Fibroblast of skin of left quadriceps (primary cell): ENCODE measurements at regions not wholly inside any gene's neighbourhood (a gene's known extent, or its start where the extent isn't known, plus 50 kb on each side); places are given as distances from the start of the nearest gene placed in this dataset.
"Not testable (repeated sequence)": the region's sequence is repeated elsewhere in the genome, so short reads cannot be mapped to it uniquely, and the experiment has no call there.

Source experiments
- DNase-seq, 2 experiments: peaks; one replicate each; pipeline ENCODE4 v3.0.0-alpha.2; 2013; ENCODE audit warnings: low read depth in 2 of 2

DNA sequence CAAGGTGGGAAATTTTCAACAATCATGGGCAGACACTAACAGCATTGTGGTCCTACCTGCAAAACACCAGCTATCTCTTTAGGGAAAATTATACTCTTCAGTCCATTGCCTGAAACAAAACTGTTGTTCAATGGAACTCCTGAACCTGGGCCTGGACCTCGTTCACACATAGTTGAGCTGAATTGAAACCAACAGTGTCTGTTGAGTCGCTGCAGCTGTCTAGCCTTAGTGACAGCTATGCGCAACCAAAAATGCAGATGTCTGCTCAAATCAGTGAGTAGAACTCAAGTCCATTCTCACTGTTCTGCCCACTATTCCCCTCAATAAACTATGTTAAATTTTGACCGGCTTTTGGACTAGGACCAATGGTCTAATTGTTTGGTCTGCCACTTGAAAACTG, 286.2 kb downstream of the TFAP2A start:
- DNase-seq, result no peak

DNA sequence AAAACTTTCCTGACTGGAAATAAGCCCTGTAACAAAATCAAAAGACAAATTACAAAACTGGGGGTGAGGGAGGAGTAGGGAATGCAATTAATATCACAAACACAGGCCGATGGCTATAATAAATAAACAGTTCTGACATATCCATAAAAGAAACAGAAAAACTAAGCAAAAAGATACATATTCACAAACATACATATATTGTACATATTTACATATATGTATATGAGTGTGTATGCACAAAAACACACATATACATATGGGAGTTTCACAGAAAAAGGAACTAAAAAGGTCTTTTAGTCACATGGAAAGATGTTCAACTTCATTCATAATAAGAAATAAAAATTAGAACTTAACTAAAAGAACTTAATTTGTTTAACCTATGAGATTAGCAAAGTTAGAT, 292.7 kb downstream of the TFAP2A start:
- DNase-seq, result no peak

DNA sequence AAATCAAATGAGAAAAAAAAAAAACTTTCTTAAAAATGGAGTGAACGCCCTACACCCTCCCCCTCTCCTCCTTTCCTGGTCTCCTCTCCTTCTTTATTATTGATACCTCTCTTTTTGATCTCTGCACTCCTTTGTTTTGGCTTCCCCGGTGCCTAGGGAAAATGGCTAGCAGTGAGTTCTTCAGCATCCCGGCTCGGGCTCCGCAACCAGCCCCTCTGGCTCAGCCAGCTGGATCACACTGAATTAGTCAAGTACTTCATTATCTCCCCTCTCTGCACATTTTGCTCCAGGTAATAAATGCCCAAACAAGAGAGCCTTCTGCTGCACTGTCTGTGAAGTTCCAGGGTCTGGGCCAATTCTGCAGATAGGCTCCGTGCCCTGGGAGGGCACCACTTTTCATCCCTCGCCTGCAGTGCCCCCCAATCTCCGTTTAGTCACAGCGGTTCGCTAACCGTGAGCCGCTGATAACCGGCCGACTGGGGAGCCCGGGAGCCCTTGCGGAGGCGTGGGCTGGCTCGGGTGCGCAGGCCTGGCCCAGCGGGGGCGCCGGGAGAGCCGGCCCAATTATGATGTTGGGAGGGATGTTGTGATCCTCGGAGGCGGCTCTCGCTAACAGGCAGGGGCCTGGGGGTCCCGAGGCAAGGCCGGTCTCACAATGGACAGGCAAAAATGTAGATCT, 301.9 kb downstream of the TFAP2A start:
- DNase-seq, result no peak

DNA sequence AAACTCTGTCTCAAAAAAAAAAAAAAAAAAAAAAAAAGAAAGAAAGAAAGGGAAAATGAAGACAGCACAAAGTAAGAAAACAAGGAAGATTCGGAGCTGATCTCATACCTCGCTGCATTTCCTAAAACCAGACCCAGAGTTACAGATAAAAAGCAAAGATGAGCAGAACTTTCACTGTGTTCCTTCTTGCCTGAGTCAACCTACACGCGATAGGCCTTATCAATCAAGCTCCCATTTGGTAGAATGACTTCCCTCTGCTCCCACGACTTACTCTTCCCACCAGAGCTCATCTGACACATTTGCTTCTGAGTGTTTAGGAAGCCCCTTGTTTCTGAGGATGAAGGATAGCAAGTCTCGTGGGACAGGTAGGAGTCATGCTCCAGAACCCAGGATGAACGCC, 302.9 kb downstream of the TFAP2A start:
- DNase-seq, result no peak

DNA sequence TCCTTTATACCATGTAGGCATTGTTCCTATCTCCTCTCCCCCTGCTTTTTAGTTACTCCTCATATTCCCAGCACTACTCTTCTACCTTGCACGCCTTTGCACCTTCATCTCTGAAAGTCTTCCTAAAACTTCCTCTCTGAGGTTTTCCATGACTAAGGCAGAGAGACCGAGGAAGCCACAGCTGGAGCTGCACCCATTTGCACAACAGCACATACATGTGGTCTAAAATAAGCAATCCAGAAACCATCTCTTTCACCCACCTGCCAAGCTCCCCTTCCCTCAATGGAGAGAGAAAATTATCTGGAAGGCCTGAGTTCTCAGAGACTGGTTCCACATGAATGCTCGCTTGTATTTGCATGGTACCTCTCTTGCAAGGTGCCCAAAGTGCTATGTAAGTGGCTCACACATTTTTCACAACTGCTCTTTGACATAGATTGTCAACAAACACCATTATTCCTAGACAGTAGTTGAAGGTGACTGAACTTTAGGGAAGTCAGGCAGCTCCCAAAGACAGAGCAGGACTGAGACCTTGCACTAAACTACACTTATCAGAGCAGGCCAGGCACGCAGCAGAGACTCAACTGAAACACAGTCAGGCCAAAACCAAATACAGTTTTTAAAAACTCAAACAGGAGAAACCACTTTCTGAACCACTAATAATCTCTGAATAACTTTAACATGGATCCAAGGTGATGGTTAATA, 313.2 kb downstream of the TFAP2A start:
- no peak for DNase-seq

DNA sequence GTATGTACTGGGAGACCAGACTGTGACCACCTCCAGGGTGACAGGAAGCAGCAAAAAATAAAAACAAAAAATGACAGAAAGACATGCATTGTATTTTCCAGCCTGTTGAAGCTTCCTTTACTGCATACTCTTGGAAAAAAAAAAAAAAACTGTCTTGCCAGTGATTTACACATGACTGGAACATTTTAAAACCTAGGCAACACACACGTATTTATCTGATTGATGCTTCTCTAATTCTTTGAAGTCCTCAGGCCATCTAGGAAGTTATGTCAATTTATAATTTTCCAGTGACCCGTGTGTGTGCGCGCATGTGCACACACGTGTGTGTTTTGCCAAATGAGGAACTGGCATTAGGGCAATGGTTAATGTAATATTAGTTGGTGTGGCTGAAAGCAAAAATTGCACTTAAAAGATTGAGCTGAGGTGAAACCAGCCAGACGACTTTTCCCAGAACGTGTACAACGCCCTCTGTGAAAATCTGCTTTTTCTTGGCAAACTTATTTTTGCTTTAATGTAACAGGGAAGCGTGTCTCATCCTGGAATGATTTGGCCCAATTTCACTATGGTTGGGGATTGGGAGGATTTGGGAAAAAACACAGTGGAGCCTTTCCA, 315.2 kb downstream of the TFAP2A start:
- DNase-seq, result no peak

DNA sequence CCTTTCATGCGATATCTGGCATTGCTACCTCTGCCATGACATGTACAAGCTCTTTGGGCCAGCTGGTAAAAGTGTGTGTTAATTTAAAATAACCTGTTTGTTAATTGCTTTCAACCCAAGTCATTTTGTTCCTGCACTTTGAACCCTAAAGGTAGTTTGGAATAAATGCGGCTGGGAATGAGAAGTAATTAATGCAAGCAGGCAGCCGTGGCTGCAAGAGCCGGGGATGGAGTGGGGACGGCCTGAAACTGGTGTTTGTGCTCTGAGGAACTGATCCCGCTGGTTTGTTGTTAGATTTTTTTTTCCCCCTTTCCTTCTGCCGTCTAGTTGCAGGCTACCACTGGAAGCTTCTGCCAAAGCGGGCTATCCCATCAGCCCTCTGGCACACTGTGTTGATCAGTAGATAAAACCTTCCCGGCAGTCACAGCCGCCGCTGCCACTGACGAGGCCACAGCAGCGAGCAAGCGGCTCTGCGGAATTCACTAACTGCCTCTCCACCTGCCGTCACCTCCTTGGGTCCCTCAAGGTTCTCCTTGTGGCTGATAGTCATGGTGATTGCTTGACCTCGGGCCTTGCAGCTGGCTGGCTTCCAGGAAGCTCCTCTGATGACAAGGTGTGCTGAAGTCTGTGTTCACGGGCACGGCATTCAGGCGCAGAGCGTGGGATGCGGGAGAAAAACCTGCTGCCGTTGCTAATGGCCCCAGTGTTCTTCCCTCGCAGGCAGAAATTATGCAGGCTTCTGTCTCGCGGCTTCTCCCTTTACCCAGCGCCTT, 315.9 kb downstream of the TFAP2A start:
- no peak for DNase-seq

DNA sequence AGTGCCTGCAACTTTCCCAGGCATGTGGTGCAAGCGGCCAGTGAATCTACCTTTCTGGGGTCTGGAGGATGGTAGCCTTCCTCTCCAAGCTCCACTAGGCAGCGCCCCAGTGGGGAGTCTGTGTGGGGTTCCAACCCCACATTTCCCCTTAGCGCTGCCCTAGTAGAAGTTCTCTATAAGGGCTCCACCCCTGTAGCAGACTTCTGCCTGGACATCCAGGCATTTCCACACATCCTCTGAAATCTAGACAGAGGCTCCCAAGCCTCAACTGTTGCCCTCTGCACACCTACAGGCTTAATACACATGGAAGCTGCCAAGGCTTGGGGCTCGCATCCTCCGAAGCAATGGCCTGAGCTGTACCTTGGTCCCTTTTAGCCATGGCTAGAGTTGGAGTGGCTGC, 321.6 kb downstream of the TFAP2A start:
- no peak for DNase-seq

DNA sequence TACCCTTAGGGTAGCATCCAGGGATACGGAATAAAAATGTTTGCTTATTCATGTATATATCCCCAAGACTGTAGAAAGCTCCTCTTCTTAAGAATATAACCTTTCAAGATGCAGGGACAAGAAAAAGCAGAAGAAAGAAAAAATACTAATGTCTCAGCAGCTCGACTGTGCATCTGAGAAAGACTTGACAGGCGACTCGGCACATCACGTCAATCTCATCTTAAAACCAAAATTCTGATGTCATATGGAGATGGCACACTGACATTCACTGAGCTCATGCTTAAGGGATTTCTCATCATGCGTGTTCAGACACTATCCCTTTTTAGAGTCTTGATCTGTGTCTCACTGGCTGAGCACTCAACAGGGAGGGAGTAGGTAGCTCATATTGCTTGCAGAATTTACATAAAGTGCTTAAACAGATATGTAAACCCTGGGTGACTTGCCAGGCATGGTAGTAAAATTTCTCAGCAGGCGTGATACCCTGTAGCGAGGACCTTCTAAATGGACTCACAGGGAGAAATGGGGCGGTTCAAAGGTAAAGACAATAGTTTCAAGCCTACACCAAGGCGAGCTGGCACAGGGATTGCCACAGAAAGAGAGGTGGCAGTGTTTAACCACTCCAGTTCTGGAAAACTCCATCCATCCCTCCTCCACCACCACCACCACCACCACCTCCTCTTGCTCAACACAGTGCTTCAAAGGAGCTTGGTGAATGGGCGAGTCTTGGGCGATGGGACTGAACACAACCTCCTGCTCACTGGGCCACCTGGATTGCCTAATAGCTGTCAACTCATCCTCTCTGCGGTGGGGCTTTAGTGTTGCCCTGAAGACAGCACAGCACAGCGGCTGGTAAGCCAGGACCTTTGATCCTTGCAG, 330.5 kb downstream of the TFAP2A start:
- DNase-seq, result no peak

DNA sequence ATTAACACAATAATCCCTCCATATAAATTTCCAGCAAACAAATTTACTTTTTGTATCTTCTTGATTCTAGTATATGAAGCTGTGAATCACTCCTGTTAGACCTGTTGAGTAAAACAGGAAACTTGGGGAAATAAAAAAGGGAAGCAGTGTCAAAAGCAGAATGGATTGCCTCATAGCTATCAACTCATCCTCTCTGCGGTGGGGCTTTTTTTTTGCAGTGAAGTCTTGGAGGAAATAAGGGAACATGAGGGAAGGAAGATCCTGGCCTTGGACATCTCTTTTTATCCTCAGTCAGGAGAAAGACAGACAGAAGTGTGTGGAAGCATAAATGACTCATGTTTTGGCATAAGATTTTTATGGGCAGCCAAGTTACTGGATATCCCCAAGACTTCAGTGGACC, 332.5 kb downstream of the TFAP2A start:
- no peak for DNase-seq

DNA sequence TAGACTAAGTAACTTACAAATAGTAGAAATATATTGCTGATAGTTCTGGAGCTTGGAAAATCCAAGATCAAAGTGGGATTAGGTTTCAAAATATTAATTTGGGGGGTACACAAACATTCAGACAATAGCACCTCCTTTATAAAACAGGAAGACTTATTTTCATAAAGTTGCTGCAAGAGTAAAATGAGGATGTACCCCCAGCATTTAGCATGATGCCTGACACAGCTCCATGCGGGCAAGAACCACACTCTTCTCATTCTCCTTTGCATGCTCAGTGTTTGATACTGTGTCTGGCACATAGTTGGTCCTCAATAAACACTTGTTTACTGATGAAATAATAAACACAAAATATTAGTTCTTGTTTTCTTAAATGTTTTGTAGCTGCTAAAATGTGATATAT, 332.9 kb downstream of the TFAP2A start:
- no peak for DNase-seq

DNA sequence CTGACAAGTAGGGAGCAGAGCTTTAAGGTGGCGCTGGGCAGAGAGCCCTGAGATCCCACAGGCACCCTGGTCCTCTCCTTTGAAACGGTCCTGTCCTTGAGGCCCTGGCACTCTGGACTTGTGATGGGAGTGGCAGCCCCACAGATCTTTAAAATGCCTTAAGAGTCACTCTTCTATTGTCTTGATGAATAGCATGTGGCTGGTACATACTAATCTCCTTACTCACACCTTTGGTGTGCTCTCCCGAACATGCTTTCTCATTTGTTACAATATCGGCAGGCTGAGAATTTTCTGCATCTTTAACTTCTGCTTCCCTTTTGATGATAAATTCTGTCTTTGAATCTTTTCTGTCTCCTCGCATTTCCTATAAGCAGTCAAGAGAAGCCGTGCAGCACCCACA, 333.8 kb downstream of the TFAP2A start:
- no peak for DNase-seq

DNA sequence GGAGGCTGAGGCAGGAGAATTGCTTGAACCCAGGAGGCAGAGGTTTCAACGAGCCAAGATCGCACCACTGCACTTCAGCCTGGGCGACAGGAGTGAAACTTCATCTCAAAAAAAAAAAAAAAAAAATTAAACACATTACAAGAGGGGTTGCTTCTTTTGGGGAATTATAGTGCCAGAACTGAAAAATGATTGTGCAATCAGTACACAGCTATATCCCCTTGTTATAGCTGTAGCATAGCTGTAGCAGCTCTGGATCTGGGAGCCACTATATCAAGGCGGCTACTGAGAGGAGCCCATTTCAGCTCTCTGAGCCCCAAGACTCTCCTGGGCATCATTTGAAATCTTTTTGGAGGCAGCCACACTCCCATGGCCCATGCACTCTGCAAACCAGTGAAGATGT, 334.3 kb downstream of the TFAP2A start:
- no peak for DNase-seq

DNA sequence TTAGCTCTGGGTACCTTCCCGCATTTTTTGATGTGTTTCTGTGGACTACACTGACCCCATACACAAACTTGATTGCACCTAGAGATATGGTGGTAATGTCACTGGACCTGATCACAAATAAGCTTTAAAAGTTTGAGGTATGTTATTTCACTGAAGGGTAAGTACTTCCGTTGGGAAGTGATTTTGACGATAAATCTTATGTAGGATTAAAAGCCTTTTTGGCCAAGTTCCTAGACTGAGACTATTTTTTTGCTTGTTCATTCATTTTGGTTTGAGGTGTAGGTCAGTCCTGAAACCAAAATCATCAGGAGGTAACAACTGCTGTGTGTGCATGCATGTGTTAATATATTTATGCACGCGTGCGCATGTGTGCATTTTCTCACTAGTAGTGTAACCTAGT, 336.3 kb downstream of the TFAP2A start:
- DNase-seq, result no peak

DNA sequence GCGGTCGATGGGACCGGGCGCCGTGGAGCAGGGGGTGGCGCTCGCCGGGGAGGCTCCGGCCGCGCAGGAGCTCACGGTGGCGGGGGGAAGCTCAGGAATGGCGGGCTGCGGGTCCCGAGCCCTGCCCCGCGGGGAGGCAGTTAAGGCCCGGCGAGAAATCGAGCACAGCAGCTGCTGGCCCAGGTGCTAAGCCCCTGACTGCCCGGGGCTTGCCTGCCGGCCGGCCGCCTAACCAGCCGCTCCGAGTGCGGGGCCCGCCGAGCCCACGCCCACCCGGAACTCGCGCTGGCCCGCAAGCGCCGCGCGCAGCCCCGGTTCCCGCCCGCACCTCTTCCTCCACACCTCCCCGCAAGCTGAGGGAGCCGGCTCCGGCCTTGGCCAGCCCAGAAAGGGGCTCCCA, 340.1 kb downstream of the TFAP2A start:
- DNase-seq, result not testable (repeated sequence)

DNA sequence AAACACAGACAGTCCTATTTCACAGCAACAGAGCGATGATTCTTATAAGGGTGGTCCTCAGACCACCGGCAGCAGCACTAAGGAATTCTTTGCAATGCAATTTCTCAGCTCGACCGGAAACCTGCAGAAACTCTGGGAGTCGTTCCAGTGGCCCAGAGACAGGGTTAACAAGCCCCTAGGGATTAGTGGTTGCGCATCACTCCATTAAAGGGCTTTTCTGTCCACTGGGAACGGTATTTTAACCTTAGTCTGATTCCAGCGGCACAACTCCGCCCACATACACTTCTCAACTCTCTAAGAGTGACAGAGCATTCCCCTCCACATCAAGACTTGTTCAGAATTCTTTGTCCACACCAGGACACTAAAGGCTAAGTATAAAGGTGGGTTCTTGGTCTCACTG, 341.5 kb downstream of the TFAP2A start:
- no peak for DNase-seq

DNA sequence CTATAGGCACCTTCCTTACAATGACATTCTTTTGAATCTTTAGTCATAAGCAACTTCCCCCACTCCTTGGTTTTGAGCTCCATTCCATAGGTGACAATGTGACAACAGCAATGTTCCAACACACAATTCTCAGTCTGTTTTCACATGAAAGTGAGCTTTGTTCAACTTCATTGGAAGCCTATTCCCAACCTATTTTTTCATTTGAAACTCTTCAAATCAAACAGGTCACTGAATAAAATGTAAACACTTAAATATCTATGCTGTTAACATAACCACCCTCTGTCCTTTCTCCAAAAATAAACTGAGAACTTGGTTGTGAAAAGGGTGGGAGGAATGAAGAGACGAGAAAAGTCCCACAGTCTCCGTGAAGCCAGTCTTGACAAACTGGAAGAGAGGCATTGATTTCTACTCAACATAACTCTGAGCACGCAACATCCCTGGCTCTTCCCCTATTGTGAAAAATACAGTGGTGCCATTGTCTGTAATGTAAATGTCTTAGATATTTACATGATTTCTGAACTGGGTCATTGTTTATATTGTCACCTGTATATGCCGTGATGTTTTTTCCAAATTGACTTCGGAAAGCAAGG, 343.1 kb downstream of the TFAP2A start:
- no peak for DNase-seq

DNA sequence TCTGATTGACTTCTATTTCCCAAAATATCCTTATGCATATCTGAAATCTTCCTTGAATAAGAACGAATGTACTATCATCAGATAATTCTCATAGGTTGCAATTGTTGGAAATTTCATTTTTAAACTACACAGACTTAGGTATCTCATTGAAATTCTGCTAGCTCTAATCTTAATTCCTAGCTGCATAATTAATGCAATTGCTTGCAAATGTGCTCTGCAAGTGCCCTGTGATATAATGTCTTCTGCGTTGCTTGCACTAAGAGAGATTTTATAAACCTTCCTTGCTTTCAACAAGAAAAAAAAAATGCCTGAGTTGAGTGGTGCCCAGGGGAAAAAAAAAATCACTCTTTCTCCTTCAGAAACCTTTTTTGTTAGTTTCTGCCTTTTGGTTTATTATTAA, 354.9 kb downstream of the TFAP2A start:
- no peak for DNase-seq

DNA sequence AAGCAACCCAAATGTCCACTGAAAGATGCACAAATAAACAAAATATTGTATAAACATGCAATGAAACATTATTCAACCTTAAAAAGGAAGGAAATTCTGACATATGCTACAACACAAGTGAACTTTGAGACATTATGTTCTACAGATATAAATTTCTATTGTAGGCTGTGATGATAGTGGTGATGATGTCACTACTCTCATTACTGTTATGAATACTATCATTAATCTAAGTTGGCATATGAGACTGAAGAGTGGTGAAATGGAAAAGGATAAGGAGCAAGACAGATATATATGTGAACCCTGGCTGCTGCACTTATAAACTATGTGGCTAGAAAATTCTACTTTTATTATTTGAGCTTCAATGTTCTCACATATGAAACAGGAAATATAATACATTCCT, 360.2 kb downstream of the TFAP2A start:
- no peak for DNase-seq

DNA sequence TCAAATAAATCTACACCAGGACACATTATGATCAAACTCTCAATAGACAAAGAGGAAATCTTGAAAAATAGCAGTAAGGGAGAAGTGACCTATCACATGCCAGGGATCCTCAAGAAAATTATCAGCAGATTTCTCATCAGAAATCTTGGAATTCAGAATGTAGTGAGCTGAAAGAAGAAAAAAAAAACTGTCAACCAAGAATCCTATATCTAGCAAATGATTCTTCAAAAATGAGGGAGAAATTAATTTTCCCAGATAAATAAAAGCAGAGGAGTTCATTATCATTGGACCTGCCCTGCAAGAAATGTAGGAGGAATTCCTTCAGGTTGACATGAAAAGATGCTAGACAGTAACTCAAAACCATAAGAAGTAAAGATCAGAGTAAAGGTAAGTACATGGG, 363.6 kb downstream of the TFAP2A start:
- DNase-seq, result no peak
